22Rv1 (cell line): ENCODE measurements at regions not wholly inside any gene's neighbourhood (a gene's known extent, or its start where the extent isn't known, plus 50 kb on each side); places are given as distances from the start of the nearest gene placed in this dataset.
"Not testable (repeated sequence)": the region's sequence is repeated elsewhere in the genome, so short reads cannot be mapped to it uniquely, and the experiment has no call there.

Experiments used
- H3K27ac ChIP-seq: fragments of 450-650 bp; 2 replicates; pipeline ENCODE4 v1.5.1; 2017
- ZFX ChIP-seq: fragments of 450-650 bp; IDR thresholded peaks from 2 replicates; pipeline ENCODE4 v1.6.1; 2017; ENCODE audit warnings: antibody characterized with exemption, borderline replicate concordance
- TF ChIP-seq, protein P1 (sequence below): fragments of 450-650 bp; IDR thresholded peaks from 2 replicates; pipeline ENCODE4 v1.5.1; 2017; ENCODE audit warnings: mild to moderate bottlenecking

DNA sequence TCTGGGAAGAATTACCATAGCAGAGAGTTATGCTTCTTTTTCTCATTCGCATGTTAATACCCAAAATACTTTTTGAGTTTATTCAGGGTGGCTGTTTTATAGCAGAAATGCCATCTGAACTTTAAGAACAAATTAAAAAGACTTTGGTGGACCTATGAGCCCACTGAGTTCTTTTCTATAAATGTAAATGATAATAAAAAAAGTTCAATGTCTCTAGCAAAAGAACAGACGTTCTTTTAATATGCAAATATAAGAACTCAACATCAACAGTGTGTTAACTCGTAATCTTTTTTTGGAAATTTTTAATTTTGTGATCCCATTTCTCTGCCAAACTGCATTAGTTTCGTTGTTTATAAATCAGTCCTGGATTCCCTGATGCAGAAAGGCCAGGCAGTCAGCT is 1283.0 kb upstream of the NUDT12 start:
- TF ChIP-seq, protein P1, sequence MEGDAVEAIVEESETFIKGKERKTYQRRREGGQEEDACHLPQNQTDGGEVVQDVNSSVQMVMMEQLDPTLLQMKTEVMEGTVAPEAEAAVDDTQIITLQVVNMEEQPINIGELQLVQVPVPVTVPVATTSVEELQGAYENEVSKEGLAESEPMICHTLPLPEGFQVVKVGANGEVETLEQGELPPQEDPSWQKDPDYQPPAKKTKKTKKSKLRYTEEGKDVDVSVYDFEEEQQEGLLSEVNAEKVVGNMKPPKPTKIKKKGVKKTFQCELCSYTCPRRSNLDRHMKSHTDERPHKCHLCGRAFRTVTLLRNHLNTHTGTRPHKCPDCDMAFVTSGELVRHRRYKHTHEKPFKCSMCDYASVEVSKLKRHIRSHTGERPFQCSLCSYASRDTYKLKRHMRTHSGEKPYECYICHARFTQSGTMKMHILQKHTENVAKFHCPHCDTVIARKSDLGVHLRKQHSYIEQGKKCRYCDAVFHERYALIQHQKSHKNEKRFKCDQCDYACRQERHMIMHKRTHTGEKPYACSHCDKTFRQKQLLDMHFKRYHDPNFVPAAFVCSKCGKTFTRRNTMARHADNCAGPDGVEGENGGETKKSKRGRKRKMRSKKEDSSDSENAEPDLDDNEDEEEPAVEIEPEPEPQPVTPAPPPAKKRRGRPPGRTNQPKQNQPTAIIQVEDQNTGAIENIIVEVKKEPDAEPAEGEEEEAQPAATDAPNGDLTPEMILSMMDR, result no peak
- no peak for TF ChIP-seq ZFX
- no peak overlapping the region for H3K27ac ChIP-seq

DNA sequence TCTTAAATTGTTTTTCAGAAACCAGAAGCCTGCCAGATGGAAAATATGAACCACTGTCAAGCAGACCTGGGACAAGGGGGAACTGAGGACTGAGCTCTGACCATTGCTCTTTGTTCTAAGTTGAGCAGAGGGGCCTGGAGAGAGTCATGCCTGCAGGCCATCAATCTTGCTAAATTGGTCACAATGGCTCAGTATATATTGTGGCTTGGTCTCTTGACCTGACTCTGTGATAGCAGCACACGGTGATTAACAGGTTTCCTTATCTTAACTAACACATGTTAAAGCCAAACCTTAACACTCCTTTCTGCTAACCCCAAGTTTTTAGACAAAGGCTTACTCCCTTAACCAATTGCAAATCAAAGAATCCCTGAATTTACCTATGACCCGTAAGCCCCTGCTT is 1281.2 kb upstream of the NUDT12 start:
- H3K27ac ChIP-seq, result no peak overlapping the region
- TF ChIP-seq, protein P1, result no peak
- no peak for TF ChIP-seq ZFX

DNA sequence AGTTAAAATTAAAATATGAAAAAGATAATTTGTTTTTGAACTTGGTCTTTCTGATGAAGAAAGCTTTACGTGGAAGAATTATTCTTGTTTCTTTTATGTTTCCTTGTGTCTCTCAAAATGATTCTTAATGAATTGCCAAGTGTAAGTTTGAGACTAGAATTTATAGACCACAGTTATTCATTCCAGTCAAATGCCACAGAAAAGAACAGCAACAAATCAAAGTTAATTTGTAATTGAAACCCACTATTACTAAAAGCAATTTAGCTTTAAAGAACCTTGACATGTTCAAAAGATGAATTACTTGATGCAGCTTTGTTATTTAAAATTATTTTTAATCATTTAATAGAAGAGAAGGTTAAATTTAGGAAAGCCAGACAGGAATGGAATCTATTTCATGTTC is 1277.7 kb upstream of the NUDT12 start:
- TF ChIP-seq, protein P1, result no peak
- TF ChIP-seq ZFX, result no peak
- no peak overlapping the region for H3K27ac ChIP-seq

DNA sequence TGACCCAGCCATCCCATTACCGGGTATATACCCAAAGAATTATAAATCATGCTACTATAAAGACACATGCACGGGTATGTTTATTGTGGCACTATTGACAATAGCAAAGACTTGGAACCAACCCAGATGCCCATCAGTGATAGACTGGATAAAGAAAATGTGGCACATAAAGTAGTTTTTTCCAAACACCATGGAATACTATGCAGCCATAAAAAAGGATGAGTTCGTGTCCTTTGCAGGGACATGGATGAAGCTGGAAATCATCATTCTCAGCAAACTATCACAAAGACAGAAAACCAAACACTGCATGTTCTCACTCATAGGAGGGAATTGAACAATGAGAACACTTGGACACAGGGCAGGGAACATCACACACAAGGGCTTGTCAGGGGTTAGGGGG is 1268.9 kb upstream of the NUDT12 start:
- not testable (repeated sequence) for H3K27ac ChIP-seq

DNA sequence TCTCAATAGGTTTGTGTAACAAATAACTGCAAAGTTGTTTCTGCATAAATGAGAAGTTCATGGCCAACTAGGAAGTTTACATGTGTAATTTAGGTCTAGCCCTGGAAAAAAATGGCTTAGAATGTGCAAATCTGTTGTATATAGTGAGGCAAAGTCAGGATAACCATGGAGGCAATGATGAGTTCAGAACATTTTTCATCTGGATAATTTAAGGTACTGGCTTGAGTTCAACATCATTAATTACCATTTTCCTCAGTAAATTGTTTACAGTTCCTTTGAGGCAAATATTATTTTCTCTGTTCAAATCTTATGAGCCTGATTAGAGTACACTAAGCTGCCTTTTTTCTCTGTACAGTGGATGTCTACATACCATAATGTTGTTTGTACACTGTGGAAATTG is 1259.0 kb upstream of the NUDT12 start:
- no peak for TF ChIP-seq ZFX
- TF ChIP-seq, protein P1, result no peak
- peak overlapping the region; percentile 17; the same call in 1 of the 2 replicates for H3K27ac ChIP-seq

DNA sequence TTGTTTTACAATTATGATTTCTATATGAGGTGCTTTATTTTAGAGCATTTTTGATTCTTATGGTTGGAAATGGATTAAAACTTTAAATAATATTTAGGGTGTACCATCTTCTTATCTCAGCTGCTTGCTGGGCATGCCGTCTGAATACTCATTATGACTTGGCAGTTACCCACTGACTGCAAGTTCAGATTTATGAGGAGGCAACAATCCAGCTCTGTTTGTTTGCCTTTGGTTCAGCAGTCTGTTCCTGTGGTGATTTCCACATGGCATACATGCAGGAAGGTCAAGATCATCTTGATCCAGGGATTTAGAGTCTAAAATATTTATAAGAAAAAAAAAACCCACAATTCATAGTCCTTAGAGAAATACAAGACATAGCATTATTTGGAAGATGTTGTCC is 1254.5 kb upstream of the NUDT12 start:
- TF ChIP-seq ZFX, result no peak
- TF ChIP-seq, protein P1, result no peak
- H3K27ac ChIP-seq, result no peak overlapping the region

DNA sequence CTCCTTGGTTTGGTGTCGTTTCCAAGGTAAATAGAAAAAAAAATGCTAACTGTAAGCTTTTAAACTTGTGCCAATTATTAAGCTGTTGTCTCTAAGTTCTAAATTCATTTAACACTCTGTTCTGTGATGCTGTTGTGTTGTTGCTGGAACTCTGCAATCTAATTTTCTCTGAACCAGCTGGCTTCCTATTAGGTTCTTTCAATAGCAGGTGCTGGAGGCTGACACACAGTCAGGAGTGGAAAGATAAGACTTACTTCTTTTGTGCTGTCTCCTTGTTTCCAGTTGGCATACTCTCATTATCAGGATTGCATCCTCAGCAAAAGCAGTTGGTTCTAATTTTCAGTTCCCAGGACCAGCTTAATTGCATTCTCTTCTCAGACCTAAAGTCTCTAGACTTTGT is 1252.6 kb upstream of the NUDT12 start:
- no peak overlapping the region for H3K27ac ChIP-seq
- no peak for TF ChIP-seq ZFX
- TF ChIP-seq, protein P1, result no peak

DNA sequence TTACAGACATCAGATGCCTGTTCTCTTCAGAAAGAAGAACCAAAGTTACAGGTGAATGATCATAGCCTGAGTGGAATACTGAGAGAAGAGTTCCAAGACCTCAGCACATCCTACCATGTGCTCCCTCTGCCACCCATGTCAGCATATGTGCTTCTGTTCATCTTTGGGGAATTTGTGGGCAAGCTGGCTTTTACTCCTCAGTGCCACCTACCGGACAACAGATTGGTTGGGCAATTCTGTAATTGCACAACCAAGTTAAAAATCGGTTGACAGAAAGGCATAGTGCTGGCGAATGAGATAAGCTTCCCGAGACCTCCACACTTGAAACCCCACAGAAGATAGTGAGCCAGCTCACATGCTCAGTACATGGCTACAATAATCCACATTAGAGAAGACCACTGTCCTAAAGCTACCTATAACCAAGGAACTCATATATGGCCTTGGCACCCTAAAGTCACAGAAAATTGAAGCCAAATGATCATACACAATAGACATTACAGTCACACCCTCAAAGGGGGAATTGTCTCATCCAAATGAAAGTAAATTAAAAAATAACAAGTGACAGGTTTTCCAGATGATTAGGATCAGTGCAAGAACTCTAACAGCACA is 1238.0 kb upstream of the NUDT12 start:
- H3K27ac ChIP-seq, result no peak overlapping the region
- TF ChIP-seq, protein P1, result peak; percentile 63
- TF ChIP-seq ZFX, result no peak
